Activated CD4-positive, alpha-beta T cell treated with anti-CD3 and anti-CD28 coated beads, Interleukin-2, amount 50 U/mL, for 48 hours (primary cell): ENCODE measurements at regions not wholly inside any gene's neighbourhood (a gene's known extent, or its start where the extent isn't known, plus 50 kb on each side); places are given as distances from the start of the nearest gene placed in this dataset.

ENCODE experiments used
- DNase-seq, 2 experiments: peaks; one replicate each; pipeline ENCODE4 v3.0.0-alpha.2; 2020

GRCh38 chr10:14385596-14386593 is 55.2 kb upstream of the FRMD4A start:
- peak; percentile 54 to 67 for DNase-seq

- DNase-seq: no peak
Observed at GRCh38 chr10:14384915-14385314, 54.2 kb upstream of the FRMD4A start.

GRCh38 chr10:14384116-14384730 is 53.5 kb upstream of the FRMD4A start:
- DNase-seq: no peak

GRCh38 chr10:14383266-14383665 is 52.5 kb upstream of the FRMD4A start:
- DNase-seq: no peak

GRCh38 chr10:14382531-14382930 is 51.8 kb upstream of the FRMD4A start:
- no peak for DNase-seq

GRCh38 chr10:14382022-14382421 is 51.3 kb upstream of the FRMD4A start:
- DNase-seq: peak; percentile 42 to 57

- no peak for DNase-seq
Observed at GRCh38 chr10:14381475-14381874, 50.8 kb upstream of the FRMD4A start.

GRCh38 chr10:14380746-14381145 is 50.0 kb upstream of the FRMD4A start:
- no peak for DNase-seq
